GM12878 (cell line): ENCODE measurements at regions not wholly inside any gene's neighbourhood (a gene's known extent, or its start where the extent isn't known, plus 50 kb on each side); places are given as distances from the start of the nearest gene placed in this dataset.

ENCODE experiments used
- CTCF ChIP-seq, 3 experiments: IDR thresholded peaks in 2 of 3; conservative IDR thresholded peaks in 1 of 3; 2 replicates each; pipeline ENCODE4 v1.5.1; 2011; ENCODE audit warnings: low read depth in 3 of 3, low read length in 3 of 3, mild to moderate bottlenecking in 3 of 3, control low read depth in 2 of 3, moderate library complexity in 2 of 3, inconsistent platforms in 1 of 3, mixed read lengths in 1 of 3; ENCODE audit not compliant: control insufficient read depth in 2 of 3, insufficient read depth in 1 of 3; ENCODE audit errors: extremely low read depth in 1 of 3
- SMAD5 ChIP-seq: IDR thresholded peaks from 2 replicates; pipeline ENCODE4 v1.6.1; 2016; ENCODE audit warnings: antibody characterized with exemption, low read depth

- TF ChIP-seq CTCF (IDR thresholded peaks at IDR 0.05 in 2 of 3, conservative IDR thresholded peaks at IDR 0.05 in 1 of 3; ENCODE audit: control insufficient read depth in 2 of 3, extremely low read depth in 1 of 3, insufficient read depth in 1 of 3, low read depth in 3 of 3, low read length in 3 of 3) (no peak), SMAD5 (no peak)
Observed at GRCh38 chr4:13174926-13175325, 309.2 kb downstream of the RAB28 start.
